ENCODE measurements at regions not wholly inside any gene's neighbourhood (a gene's known extent, or its start where the extent isn't known, plus 50 kb on each side); places are given as distances from the start of the nearest gene placed in this dataset.

- no peak overlapping the region for H3K4me2 ChIP-seq (ENCODE audit: low read depth, low read length)
- H4K20me1 ChIP-seq (ENCODE audit: insufficient read depth, low read length) = no peaks in the 10 kb centered on the region
- H3K27ac ChIP-seq (ENCODE audit: extremely low read length, insufficient read depth, low read length) = no peak overlapping the region
- no peak for ATAC-seq
- TF ChIP-seq ZNF776 (CRISPR knock-in tag; IDR thresholded peaks at IDR 0.05) = no peak
- TF ChIP-seq ZNF75D (CRISPR knock-in tag; IDR thresholded peaks at IDR 0.05; ENCODE audit: borderline replicate concordance) = no peak
- peak; percentile 56 to 74; a peak in 3 of 4 replicates for TF ChIP-seq MAFK (conservative IDR thresholded peaks at IDR 0.05 in 1 of 2, IDR thresholded peaks at IDR 0.05 in 1 of 2; ENCODE audit: low read length in 2 of 2)
- peak; percentile 69 for TF ChIP-seq MAFF (IDR thresholded peaks at IDR 0.05; ENCODE audit: low read depth, low read length)
- H3K27me3 ChIP-seq (ENCODE audit: control insufficient read depth in 1 of 2, insufficient read depth in 2 of 2, low read length in 2 of 2) = peaks cover 3 to 9% of the 10 kb centered on the region in 2 experiments; a peak in 3 of 5 replicates
- 31% methylated on average over 3 of the region's 3 CpGs for WGBS (ENCODE audit: low lambda C conversion rate)
- ChIA-PET POLR2A (no interaction called here), CTCF (ENCODE audit: low intra/inter-chr PET ratio, low total read pairs) (no interaction called here)
- H3K79me2 ChIP-seq (ENCODE audit: insufficient read depth, low read length) = no peaks in the 10 kb centered on the region
- H3K4me1 ChIP-seq (ENCODE audit: insufficient read depth, low read length) = 0 out of 2 replicates have a peak, but pooled peaks cover 7% of the 10 kb centered on the region
- no peak for FAIRE-seq
- H3K9ac ChIP-seq (ENCODE audit: insufficient read depth, low read depth, low read length) = no peak overlapping the region
- intact Hi-C loops (cut with micrococcal nuclease; ENCODE audit: unreplicated experiment) = no loop called here
- in situ Hi-C loops (cut with HindIII; ENCODE audit: extremely low pct_ligation_motif_present, low pct_unique_long_range_greater_than_20kb) = no loop called here
- H3K36me3 ChIP-seq (replicated peaks in 1 of 2; ENCODE audit: control insufficient read depth in 1 of 2, insufficient read depth in 2 of 2, low read length in 2 of 2) = no peaks in the 10 kb centered on the region
- no peak for DNase-seq (ENCODE audit: low spot score)
- H2AFZ ChIP-seq (ENCODE audit: low read length) = no peak overlapping the region
- no TSS peak for BruUV-seq (replicated peaks)
- H3K9me3 ChIP-seq (ENCODE audit: low read length) = no peaks in the 10 kb centered on the region
- no peak overlapping the region for H3K4me3 ChIP-seq (replicated peaks in 1 of 3; ENCODE audit: insufficient read depth in 1 of 3, low read depth in 2 of 3, low read length in 3 of 3)
These were observed 76.3 kb upstream of the STOX2 start for GRCh38 chr4:183828839-183829238.

DNA sequence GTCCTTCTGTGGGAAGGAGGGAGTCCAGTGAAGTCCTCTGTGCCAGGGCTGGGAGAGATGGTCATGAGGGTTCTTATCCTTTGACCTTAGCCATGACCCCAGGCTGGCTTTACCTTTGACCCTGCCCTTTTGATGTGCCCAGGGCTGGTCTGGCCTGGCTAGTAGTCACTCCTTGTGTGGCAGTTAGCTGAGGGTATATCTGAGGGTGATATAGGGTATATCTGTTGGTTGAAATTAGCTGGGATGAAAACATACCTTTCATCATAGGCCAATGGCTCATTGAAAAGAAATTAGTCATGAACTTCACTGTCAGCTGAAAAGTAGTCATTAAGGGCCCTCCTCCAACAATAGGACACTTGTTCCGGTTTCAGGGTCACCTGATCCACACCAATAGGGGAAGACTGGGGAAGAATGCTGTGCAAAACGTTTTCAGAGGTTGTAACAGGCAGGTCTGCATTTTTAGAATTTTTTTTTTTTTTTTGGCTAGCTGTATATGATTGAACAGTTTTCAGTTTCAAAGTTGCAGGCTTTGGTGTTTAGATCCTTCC lies 74.6 kb upstream of the STOX2 start:
- Histone ChIP-seq H3K4me2 (ENCODE audit: low read depth, low read length) (no peak overlapping the region), H3K9ac (ENCODE audit: insufficient read depth, low read depth, low read length) (no peak overlapping the region), H3K9me3 (ENCODE audit: low read length) (no peaks in the 10 kb centered on the region), H2AFZ (ENCODE audit: low read length) (no peak overlapping the region), H3K36me3 (replicated peaks in 1 of 2; ENCODE audit: control insufficient read depth in 1 of 2, insufficient read depth in 2 of 2, low read length in 2 of 2) (no peaks in the 10 kb centered on the region), H3K27me3 (ENCODE audit: control insufficient read depth in 1 of 2, insufficient read depth in 2 of 2, low read length in 2 of 2) (peaks cover 1 to 4% of the 10 kb centered on the region in 2 experiments; a peak in 1 of 5 replicates), H3K27ac (ENCODE audit: extremely low read length, insufficient read depth, low read length) (no peak overlapping the region), H3K79me2 (ENCODE audit: insufficient read depth, low read length) (no peaks in the 10 kb centered on the region), H3K4me1 (ENCODE audit: insufficient read depth, low read length) (0 out of 2 replicates have a peak, but pooled peaks cover 7% of the 10 kb centered on the region), H4K20me1 (ENCODE audit: insufficient read depth, low read length) (no peaks in the 10 kb centered on the region), H3K4me3 (replicated peaks in 1 of 3; ENCODE audit: insufficient read depth in 1 of 3, low read depth in 2 of 3, low read length in 3 of 3) (no peak overlapping the region)
- FAIRE-seq (no peak), DNase-seq (ENCODE audit: low spot score) (no peak), ATAC-seq (no peak)
- intact Hi-C loops (cut with micrococcal nuclease; ENCODE audit: unreplicated experiment) = no loop called here
- ChIA-PET POLR2A (no interaction called here), CTCF (ENCODE audit: low intra/inter-chr PET ratio, low total read pairs) (no interaction called here)
- BruUV-seq (replicated peaks) = no TSS peak
- 6% methylated on average over 2 of the region's 2 CpGs for WGBS (ENCODE audit: low lambda C conversion rate)
- in situ Hi-C loops (cut with HindIII; ENCODE audit: extremely low pct_ligation_motif_present, low pct_unique_long_range_greater_than_20kb) = no loop called here
- no peak for TF ChIP-seq TBL1XR1 (IDR thresholded peaks at IDR 0.05; ENCODE audit: borderline replicate concordance, low read length, partially characterized antibody)
- no peak for TF ChIP-seq ZBTB25 (CRISPR knock-in tag; IDR thresholded peaks at IDR 0.05)
- TF ChIP-seq CTCF (CRISPR knock-in tag; IDR thresholded peaks at IDR 0.05) = no peak
- TF ChIP-seq MXD3 (CRISPR knock-in tag; IDR thresholded peaks at IDR 0.05) = no peak
- no peak for TF ChIP-seq HNF4G (IDR thresholded peaks at IDR 0.05; ENCODE audit: borderline replicate concordance, low read depth, low read length)
- no peak for TF ChIP-seq HNF4G (CRISPR knock-in tag; IDR thresholded peaks at IDR 0.05; ENCODE audit: borderline replicate concordance, low read depth)
- TF ChIP-seq HIVEP1 (CRISPR knock-in tag; IDR thresholded peaks at IDR 0.05) = no peak
- no peak for TF ChIP-seq DNMT3B (CRISPR knock-in tag; conservative IDR thresholded peaks at IDR 0.05)
- TF ChIP-seq MATR3 (CRISPR knock-in tag; IDR thresholded peaks at IDR 0.05) = no peak
- TF ChIP-seq ISX (CRISPR knock-in tag; conservative IDR thresholded peaks at IDR 0.05) = no peak
- TF ChIP-seq, protein P1, sequence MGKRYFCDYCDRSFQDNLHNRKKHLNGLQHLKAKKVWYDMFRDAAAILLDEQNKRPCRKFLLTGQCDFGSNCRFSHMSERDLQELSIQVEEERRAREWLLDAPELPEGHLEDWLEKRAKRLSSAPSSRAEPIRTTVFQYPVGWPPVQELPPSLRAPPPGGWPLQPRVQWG (CRISPR knock-in tag; IDR thresholded peaks at IDR 0.05; ENCODE audit: borderline replicate concordance, low read depth) = no peak

Measured in HepG2 (cell line).